Germinal center (tissue), 1 donor: ENCODE measurements at regions not wholly inside any gene's neighbourhood (a gene's known extent, or its start where the extent isn't known, plus 50 kb on each side); places are given as distances from the start of the nearest gene placed in this dataset.
"Not testable (repeated sequence)": the region's sequence is repeated elsewhere in the genome, so short reads cannot be mapped to it uniquely, and the experiment has no call there.

Experiments used
- DNase-seq: peaks from one replicate; pipeline ENCODE4 v3.0.0; 2012; ENCODE audit warnings: mixed read lengths, low spot score

DNA sequence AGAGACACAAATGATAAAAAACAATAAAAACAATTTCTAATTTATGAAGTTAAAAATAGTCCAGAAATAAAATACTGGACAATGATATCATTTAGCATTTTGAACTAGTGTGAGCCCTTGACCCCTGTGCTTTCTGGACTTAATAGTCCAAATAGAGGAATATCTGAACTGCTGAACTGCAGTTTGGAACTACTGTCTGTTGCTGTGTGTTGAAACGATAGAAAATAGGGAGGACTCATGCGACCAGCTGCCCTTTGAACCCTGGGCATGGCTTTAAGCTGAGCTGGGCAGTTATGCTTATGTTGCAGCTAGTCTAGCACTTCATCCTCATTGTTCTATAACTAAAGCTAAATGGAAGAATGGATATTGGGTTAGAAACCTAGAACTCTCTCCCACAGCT, 99.5 kb downstream of the FMR1NB start:
- DNase-seq, result no peak

DNA sequence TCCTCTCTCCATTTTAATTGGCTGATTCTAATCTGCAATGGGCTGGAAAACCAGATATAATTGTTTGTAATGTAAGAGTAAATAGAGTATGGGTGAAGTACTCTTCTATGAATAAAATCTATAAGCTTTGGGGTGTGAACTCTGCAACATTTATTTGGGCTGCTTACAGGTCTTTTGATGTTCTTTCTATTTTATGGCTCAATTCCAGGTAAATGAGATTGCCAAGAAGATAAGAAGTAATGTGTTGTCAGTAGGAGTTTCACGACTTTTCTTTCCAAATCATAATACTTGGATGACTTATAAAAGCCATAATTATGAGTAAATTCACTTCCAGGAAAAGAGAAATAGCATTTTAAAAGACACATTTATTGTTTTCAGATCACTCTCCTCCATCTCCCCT, 103.5 kb downstream of the FMR1NB start:
- no peak for DNase-seq

DNA sequence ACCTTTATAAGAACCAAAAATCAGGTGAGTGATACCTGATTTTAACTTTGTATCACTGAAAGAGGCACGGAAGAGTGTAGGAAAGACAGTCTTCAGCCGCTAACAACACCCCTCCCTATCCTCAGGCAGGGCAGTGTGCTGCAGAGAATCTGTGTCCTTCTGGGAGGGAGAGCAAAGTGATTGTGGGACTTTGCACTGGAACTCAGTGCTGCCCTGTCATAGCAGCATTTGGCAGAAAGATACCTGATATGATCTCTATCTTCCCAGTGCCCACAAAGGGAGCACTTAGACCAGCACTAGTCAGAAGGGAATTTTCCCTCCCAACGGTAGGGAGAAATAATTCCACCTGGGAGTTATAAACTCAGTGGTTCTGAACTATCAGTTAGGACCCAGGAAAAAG, 139.0 kb downstream of the FMR1NB start:
- DNase-seq, result no peak

DNA sequence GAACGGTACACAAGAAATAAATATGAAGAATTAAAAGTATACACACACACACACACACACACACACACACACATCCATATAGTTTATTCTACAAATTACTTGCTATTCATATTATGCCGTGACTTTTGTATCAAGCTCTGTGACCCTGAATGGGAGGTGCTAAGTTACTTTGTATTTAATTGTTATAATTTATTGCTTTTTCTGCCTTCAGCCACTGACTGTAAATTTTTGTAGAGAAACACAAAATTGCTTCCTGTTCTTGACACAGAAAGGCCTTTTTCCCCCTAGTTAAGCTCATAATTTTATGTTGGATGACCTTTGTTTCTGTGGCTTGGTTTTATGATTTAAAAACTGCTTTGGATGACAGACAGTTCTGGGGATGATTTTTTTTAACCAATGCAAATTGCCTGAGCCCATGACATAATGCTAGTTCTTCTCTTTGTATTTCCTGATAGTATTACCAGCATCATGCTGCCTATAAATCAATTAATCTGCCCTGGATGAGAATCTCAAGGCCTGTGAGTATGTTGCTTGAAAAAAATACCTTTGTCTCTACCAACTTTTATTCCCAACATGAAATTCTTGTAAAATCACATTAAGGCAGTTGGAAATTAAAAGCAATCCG, 140.0 kb downstream of the FMR1NB start:
- DNase-seq, result no peak

DNA sequence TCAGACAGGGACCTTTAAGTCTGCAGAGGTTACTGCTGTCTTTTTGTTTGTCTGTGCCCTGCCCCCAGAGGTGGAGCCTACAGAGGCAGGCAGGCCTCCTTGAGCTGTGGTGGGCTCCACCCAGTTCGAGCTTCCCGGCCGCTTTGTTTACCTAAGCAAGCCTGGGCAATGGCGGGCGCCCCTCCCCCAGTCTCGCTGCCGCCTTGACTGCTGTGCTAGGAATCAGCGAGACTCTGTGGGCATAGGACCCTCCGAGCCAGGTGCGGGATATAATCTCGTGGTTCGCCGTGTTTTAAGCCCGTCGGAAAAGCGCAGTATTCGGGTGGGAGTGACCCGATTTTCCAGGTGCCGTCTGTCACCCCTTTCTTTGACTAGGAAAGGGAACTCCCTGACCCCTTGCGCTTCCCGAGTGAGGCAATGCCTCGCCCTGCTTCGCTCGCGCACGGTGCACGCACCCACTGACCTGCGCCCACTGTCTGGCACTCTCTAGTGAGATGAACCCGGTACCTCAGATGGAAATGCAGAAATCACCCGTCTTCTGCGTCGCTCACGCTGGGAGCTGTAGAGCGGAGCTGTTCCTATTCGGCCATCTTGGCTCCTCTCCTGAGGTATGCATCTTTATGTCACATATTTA, 147.9 kb downstream of the FMR1NB start:
- DNase-seq, result not testable (repeated sequence)

DNA sequence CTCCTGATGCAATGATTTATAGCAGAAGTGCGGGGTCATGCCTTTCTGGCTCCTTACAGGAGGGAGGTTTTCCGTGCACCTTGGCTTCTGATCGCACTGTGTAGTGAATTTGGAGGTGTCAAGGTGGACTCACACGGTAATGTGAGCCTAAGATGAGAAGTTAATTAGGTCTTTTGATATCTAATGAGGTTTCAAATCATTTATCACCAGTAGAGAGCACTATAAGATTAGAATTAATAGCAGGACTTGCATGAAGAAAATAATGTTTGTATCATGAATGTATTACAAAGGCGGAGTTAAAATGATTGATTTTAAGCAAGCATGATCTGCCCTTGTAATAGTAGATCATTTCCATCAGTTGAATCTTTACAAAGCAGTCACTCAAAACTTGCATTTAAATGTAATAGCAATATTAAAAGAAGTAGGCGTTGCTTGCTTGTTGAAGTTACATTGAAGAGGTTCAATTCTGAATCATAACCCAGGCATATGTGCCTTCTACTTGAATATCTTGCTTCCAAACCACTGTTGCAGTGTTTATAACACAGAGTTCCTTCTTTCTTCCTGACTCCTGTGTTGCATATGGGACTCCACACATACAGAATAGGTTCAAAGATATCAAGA, 152.1 kb downstream of the FMR1NB start:
- peak; percentile 8 for DNase-seq

DNA sequence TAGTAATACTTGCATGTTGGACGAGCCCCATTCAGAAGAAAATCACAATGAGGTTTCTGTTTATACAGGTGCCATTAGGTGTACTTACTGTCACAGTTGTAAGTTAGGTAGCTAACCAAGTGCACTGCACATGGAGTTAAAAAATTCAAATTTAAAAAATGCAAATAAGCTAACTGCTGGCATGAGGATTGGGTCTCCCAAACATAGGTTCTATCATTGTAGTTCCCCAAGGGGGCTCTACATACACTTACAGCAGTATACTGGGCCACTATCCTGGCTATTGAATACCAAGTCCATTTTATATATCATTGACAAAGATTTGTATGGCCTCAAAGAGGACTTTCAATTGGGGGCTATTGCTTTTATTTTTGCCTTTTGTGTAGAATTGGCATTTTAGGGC, 153.4 kb downstream of the FMR1NB start:
- no peak for DNase-seq

DNA sequence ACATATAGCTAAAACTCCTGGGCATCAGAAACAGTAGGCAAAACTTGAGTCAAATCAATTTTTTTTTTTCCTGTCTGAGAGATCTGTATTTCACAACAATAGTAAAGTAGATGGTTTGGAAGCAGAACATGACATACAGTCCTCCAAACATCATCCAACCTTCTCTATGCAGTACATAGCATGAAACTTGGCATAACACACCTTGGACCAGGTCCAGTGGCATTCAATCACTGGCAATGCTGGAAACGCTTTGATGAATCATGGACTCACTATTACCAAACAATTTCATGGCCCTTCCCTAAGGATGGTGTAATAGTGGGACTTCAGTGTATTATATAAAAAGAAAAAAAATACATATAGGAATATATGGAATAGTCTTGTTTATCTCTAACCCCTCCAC, 154.6 kb downstream of the FMR1NB start:
- no peak for DNase-seq

DNA sequence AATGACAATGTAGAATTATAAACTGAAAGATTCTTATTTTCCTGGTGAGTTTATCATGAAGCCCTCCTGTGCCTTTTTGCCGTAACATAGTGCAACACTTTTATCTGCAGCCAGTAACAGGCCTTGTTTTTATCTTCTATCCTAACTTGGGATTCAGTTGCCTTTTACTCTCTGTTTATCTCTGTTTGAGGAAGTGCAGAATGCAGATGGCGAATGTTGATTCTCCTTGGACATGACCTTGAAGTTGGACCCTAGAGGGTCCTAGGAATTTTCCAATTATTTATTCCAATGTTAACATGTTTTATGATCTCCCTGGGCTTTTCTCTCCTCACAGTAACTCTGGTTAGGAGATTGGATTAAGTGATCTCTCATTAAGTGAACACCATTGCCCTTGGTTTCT, 165.0 kb downstream of the FMR1NB start:
- DNase-seq, result no peak

DNA sequence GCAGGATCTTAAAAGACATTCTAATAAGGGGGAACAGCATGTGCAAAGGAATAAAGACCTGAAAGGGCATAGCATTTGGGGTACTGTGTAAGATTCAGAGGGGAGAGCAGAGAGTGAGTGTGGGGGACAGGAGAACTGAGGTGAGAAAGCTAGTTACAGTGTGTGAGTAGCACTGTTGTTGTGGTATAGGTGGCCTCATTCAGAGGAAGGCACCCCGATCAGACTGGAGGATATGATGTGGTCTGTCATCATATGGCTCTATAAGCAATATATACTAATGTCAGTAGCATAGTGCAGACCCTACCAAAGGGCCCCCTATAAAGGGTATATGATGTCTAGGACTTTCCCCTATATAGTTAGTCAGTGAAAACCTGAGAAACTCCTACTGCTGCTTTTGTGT, 175.8 kb downstream of the FMR1NB start:
- DNase-seq, result no peak

DNA sequence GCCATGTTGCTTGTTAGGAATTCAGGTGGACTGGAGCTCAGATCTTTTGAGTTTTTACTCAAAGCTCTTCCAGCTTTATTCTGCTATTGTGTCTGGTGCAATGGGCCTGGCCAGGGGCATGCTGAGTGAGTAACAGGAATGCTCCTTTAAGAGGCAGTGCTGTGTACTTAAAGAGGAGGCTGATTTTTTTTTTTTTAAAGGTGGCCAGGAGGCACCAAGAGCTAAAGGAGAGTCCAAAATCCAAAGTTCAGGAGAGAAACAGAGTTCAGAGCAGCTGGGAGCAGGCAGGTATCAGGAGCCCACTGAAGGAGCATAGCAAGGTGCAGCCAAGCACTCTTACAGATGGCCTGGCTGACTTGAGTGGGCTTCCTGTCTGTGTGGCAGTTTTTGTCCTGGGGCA, 178.7 kb downstream of the FMR1NB start:
- no peak for DNase-seq

DNA sequence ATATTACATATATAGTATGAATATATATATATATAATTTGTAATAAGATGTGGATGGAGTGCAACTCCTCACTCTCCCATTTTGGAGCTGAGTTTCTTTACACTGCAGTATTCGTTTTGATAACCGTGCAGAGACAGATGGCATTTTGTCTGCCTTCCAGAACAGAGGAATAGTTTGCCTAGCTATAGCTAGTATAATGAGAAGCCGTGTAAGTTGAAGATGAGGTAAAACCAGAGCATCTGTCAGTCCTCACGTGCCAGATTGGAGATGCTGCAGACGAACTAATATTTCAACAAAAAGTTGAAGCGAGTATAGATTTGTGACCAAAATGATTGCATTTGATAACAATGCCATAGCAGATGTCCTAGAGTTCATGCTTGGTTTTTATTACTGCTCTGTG, 180.6 kb downstream of the FMR1NB start:
- no peak for DNase-seq

DNA sequence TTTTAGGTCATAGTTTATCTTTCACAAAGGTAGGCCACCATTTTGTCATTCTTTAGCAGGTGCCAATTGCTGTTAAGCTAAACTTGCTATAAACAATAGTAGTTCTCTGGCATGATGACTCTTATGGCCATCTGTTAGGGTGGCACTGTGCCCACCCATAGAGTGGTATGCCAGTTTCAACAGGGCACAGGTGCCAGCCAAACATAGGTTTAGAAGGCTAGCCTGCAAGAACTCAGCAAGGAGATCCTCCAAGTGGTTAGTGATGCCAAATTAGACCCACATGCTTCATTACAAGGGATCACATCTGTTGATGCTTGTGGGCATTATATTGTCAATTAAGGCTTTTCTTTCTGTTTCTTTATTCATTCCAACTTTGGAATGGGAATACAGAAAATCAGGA, 204.5 kb downstream of the FMR1NB start:
- DNase-seq, result no peak

DNA sequence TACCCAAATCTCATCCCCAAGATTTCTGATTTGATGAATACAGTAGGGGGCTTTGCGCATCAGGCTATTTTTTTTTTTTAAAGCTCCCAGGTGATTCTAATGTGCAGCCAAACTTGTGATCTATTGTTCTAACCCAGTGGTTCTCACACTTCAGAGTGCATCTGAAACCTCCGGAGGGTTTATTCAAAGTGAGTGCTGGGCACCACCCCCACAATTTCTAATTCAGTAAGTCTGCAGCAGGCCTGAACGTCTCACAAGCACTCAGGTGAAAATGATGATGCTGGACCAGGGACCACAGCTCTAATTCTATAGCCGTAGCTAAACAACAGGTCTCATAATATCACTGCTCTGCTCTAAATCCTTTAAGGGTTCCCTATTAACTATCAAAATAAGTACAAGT, 211.4 kb downstream of the FMR1NB start:
- DNase-seq, result peak; percentile 14

DNA sequence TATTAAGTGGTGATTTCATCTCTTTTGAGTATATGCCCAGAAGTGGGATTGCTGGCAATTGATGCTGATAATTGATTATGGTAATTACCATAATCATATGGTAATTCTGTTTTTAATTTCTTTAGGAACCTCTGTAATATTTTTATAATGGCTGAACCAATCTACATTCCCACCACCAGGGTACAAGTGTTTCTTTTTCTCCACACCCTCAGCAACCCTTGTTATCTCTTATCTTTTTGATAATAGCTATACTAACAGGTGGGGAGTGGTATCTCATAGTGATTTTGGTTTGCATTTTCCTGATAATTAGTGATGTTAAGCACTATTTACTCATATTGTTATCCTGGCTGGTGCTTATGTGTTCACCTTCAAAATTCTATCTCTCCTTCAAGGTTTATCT, 212.6 kb downstream of the FMR1NB start:
- no peak for DNase-seq

DNA sequence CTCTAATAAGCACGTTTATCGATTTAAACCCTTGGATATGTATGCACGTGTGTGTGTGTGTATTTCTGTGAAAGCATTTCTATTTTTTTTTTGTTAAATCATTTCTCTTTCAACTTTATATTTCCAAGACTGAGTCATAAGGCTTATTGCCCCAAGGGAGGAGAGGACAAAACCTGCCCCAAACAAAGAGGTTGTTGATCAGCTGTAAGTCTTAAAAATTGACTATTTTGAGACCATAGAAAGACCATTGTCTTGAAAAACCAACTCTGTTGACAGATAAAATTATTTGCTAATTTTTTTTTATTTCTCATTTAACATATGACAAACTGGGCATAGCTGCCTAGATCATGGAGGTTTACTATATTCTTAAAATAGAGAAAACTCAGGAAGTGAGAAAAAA, 222.4 kb downstream of the FMR1NB start:
- DNase-seq, result no peak

DNA sequence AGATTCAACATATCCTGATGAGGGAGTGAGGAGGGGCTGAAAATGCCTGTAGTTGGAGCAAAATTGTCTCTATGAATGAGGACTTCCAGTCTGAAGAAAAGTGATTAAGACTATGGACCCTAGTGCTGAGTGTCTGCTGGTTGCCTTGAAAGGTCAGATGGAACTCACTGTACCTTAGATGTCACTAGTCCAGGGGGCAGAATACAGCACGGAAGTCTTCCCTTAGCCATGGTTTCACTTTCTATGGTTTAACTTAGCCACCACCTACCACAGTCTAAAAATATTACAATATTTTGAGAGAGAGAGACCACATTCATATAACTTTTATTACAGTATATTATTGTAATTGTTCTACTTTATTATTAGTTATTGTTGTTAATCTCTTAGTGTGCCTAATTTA, 223.1 kb downstream of the FMR1NB start:
- DNase-seq, result no peak

DNA sequence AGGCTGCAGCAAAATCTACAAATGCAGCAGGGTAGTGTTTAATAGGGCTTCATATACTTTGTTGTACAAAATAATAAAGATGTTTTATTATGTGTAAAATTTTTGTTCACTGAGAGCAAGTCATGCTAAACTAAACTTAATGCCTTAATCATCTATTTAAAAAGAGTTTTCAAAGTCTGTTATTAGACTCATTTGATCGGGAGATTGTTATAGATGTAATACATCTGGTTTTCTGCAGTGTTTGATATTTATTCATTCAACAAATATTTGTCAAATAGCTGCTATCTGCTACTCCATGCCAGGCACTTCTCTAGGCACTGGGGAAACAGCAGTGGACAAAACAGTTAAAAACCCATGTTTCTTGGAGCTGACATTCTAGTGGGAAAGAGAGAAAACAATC, 233.6 kb downstream of the FMR1NB start:
- no peak for DNase-seq

DNA sequence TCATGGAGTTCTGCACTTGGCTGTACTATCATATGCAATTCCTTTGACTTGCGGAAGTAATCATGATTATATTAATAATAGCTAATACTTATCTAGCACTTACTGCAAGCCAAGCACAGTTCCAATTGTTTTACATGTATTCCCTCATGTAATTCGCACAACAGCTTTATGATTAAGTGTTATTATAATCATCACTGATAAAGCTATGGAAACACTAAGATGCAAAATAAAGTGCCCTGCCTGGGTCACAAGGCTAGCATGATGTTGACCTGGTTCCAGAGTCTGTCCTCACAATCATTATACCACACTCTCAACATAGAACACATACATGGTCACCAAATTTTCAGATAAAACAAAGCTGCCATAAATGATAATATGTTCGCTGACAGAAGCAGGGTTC, 234.6 kb downstream of the FMR1NB start:
- DNase-seq, result no peak

DNA sequence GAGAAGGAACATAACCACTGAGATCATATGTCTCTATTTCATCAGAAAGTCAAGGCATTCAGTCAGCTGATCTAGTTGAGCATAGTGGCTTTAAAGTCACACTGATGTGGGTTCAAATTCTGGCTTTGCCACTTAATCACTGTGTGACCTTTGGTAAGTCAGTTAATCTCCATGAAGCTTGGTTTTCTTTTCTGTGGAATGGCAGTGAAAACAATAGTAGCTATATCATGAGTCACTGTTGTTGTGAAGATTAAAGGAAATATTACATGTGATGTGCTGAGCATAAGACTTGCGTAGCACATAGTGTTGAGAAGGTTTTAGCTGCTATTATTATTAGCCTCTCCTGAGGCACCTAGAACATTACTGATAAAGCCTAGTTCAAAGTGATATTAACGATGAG, 242.2 kb downstream of the FMR1NB start:
- no peak for DNase-seq

DNA sequence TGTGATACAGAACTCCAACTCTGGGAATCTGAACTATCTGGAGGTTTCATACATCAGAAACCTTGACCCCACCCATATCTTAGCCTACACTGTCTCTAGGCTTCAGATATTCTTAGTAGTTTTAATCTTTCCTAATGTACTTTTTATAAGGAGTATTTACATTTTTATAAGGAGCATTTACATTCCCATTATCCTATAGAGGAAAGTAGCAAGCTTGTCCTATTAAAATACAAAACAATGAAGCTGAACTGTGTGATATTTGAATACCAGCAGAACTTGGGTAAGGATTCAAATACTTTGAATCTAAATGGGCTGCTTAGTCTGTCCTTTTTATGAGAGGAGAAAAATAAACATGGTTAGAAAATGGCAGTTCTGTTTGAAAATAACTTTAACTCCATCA, 247.4 kb downstream of the FMR1NB start:
- no peak for DNase-seq

DNA sequence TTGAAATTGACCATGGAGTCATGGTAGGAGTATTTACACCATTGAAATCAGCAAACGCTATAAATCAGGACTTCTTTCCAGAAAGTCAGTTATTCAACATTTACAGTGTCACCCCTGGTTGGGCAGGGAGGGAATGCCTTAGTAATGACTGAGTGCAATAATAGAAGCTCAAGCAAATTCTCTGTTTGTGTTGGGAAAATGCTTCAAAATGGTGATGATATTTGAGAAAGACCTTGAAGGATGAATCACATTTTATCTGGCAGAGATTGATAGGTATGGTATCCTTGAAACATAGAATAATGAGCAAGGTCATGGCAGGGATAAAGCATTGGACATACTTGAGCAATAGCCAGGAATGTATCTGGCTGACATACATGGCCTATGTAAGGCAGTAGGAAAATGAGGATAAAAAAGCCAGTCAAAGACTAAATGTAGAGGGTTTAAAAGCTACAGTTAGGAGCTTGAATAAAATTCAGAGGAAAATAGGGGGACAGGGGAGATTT, 248.7 kb downstream of the FMR1NB start:
- no peak for DNase-seq

DNA sequence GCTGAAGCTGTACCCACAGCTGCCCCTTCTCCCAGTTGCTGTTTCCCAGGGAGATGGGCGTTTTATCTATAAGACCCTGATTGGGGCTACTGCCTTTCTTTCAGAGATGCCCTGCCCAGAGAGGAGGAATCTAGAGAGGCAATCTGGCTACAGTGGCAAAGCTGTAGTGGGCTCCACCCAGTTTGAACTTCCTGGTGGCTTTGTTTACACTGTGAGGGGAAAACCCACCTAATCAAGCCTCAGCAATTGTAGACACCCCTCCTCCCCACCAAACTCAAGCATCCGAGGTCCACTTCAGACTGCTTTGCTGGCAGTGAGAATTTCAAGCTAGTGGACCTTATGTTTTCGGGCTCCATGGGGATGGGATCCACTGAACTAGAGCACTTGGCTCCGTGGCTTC, 240.4 kb upstream of the AFF2 start:
- no peak for DNase-seq

DNA sequence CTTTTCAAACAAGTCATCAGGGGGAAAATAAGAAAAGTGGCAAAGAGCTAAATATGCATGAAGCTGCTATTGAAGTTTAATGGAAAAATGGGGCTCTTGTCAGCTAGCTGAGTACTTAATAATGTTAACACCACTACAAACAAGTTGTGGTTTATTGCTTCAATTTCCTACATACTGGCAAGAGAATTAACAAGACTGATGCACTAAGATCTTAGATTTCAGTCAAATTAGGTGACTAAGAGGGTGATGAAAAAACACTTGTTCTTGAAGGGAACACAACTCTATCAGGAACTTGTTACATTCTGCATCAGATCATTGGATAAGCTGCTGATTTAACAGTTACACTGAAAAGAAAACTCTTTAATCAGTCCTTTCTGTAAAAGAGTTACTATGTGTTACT, 234.6 kb upstream of the AFF2 start:
- DNase-seq, result no peak
